PC-9 (cell line): ENCODE measurements at regions not wholly inside any gene's neighbourhood (a gene's known extent, or its start where the extent isn't known, plus 50 kb on each side); places are given as distances from the start of the nearest gene placed in this dataset.

Experiments used
- EZH2 ChIP-seq: fragments of 200-600 bp; sonication (generic); IDR thresholded peaks from 2 replicates; pipeline ENCODE4 v1.8.0; 2017; ENCODE audit warnings: antibody characterized with exemption, low read depth
- TF ChIP-seq, protein P1 (sequence below): fragments of 200-600 bp; sonication (generic); conservative IDR thresholded peaks from 2 replicates; pipeline ENCODE4 v1.6.1; 2017; ENCODE audit warnings: mixed run types, antibody characterized with exemption, mild to moderate bottlenecking, moderate library complexity

DNA sequence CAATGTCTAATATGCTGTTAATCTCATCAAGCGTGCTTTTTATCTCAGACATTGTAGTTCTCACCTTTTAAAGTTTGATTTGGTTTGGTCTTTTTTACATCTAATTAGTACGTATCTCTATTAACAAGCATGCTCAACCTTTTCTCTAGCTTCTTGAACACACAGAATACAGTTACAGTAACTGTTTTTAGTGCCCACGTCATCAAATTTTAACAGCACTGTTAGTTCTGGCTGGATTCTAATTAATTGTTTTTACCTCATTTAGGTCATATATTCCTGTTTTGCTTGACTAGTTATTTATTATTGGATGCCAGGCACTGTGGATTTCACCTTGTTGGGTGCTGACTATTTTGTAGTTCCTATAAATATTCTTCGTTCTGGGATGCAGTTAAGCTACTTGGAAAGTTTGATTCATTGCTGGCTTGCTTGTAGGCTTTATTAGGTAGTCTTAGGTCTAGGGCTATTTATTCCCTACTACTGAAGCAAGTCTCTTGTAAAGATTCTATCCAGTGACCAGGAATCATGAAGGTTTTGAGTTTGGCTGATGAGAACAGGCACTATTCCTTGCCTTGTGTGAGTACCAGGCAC lies 263.0 kb downstream of the ETAA1 start:
- TF ChIP-seq, protein P1, sequence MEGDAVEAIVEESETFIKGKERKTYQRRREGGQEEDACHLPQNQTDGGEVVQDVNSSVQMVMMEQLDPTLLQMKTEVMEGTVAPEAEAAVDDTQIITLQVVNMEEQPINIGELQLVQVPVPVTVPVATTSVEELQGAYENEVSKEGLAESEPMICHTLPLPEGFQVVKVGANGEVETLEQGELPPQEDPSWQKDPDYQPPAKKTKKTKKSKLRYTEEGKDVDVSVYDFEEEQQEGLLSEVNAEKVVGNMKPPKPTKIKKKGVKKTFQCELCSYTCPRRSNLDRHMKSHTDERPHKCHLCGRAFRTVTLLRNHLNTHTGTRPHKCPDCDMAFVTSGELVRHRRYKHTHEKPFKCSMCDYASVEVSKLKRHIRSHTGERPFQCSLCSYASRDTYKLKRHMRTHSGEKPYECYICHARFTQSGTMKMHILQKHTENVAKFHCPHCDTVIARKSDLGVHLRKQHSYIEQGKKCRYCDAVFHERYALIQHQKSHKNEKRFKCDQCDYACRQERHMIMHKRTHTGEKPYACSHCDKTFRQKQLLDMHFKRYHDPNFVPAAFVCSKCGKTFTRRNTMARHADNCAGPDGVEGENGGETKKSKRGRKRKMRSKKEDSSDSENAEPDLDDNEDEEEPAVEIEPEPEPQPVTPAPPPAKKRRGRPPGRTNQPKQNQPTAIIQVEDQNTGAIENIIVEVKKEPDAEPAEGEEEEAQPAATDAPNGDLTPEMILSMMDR: no peak
- no peak for TF ChIP-seq EZH2
